GM23338 (cell line): ENCODE measurements at regions not wholly inside any gene's neighbourhood (a gene's known extent, or its start where the extent isn't known, plus 50 kb on each side); places are given as distances from the start of the nearest gene placed in this dataset.

Source experiments
- ATAC-seq: fragments of 200-7000 bp; cut with Tn5 transposase; 3 replicates; pipeline ENCODE4 v1.9.1; 2020
- DNase-seq: peaks from one replicate; pipeline ENCODE4 v3.0.0-alpha.2; 2015; ENCODE audit warnings: low spot score
- H2AFZ ChIP-seq: fragments of 200-600 bp; sonication (generic); 2 replicates; pipeline ENCODE4 v1.8.0; 2016; ENCODE audit warnings: antibody characterized with exemption, mild to moderate bottlenecking, moderate library complexity
- H3F3A ChIP-seq: fragments of 200-600 bp; sonication (generic); replicated peaks from 2 replicates; pipeline ENCODE4 v1.8.0; 2017; ENCODE audit warnings: antibody characterized with exemption, mixed run types, low read depth
- H3K27ac ChIP-seq: fragments of 200-600 bp; sonication (generic); 2 replicates; pipeline ENCODE4 v1.6.1; 2016; ENCODE audit warnings: low read depth
- H3K27me3 ChIP-seq: fragments of 200-600 bp; sonication (generic); 2 replicates; pipeline ENCODE4 v1.8.0; 2016; ENCODE audit warnings: mild to moderate bottlenecking, mixed run types, moderate library complexity; ENCODE audit not compliant: insufficient read depth
- H3K36me3 ChIP-seq: fragments of 200-600 bp; sonication (generic); 2 replicates; pipeline ENCODE4 v1.8.0; 2016; ENCODE audit warnings: mild to moderate bottlenecking; ENCODE audit not compliant: insufficient read depth
- H3K4me1 ChIP-seq: fragments of 200-600 bp; sonication (generic); 2 replicates; pipeline ENCODE4 v1.8.0; 2016; ENCODE audit warnings: mild to moderate bottlenecking, moderate library complexity; ENCODE audit not compliant: insufficient read depth
- H3K4me2 ChIP-seq: fragments of 200-600 bp; sonication (generic); 2 replicates; pipeline ENCODE4 v1.7.1; 2017; ENCODE audit warnings: mixed run types
- H3K4me3 ChIP-seq: fragments of 200-600 bp; sonication (generic); 2 replicates; pipeline ENCODE4 v1.6.1; 2016; ENCODE audit warnings: mixed run types
- H3K79me2 ChIP-seq: fragments of 200-600 bp; sonication (generic); replicated peaks from 2 replicates; pipeline ENCODE4 v1.8.0; 2017; ENCODE audit warnings: mild to moderate bottlenecking; ENCODE audit not compliant: insufficient read depth
- H3K9me2 ChIP-seq: fragments of 200-600 bp; sonication (generic); 2 replicates; pipeline ENCODE4 v1.8.0; 2017; ENCODE audit not compliant: insufficient read depth
- H4K20me1 ChIP-seq: fragments of 200-600 bp; sonication (generic); replicated peaks from 2 replicates; pipeline ENCODE4 v1.8.0; 2017; ENCODE audit warnings: mild to moderate bottlenecking; ENCODE audit not compliant: insufficient read depth
- H3K27ac Mint-ChIP-seq: 2 replicates; pipeline ENCODE4 v1.8.0; 2020; ENCODE audit warnings: inconsistent platforms, mild to moderate bottlenecking, moderate library complexity, mixed read lengths
- H3K27me3 Mint-ChIP-seq: 3 replicates; pipeline ENCODE4 v1.8.0; 2022; ENCODE audit warnings: low read depth, mild to moderate bottlenecking, moderate library complexity, mixed read lengths, inconsistent platforms; ENCODE audit not compliant: insufficient read depth, poor library complexity
- H3K36me3 Mint-ChIP-seq: 3 replicates; pipeline ENCODE4 v1.8.0; 2021; ENCODE audit warnings: low read depth, mild to moderate bottlenecking, inconsistent platforms, moderate library complexity, mixed read lengths
- H3K4me1 Mint-ChIP-seq: 3 replicates; pipeline ENCODE4 v1.8.0; 2020; ENCODE audit warnings: mild to moderate bottlenecking, inconsistent platforms, mixed read lengths
- H3K4me3 Mint-ChIP-seq: 3 replicates; pipeline ENCODE4 v1.8.0; 2021; ENCODE audit warnings: moderate library complexity, mild to moderate bottlenecking, inconsistent platforms, mixed read lengths
- H3K9me3 Mint-ChIP-seq: 3 replicates; pipeline ENCODE4 v1.8.0; 2020; ENCODE audit warnings: moderate library complexity, mild to moderate bottlenecking, inconsistent platforms, mixed read lengths
- ETS1 ChIP-seq: IDR thresholded peaks from 2 replicates; pipeline ENCODE4 v1.6.1; 2016; ENCODE audit warnings: antibody characterized with exemption
- EZH2 ChIP-seq: fragments of 200-600 bp; sonication (generic); IDR thresholded peaks from one replicate; pipeline ENCODE4 v1.8.0; 2017; ENCODE audit warnings: antibody characterized with exemption, mild to moderate bottlenecking, low read depth; ENCODE audit not compliant: unreplicated experiment
- EZH2phosphoT487 ChIP-seq: fragments of 200-600 bp; sonication (generic); IDR thresholded peaks from one replicate; pipeline ENCODE4 v1.8.1; 2018; ENCODE audit warnings: antibody characterized with exemption; ENCODE audit not compliant: unreplicated experiment
- JUNB ChIP-seq: IDR thresholded peaks from one replicate; pipeline ENCODE4 v1.6.1; 2016; ENCODE audit warnings: antibody characterized with exemption; ENCODE audit not compliant: unreplicated experiment
- NANOG ChIP-seq: IDR thresholded peaks from 2 replicates; pipeline ENCODE4 v1.6.1; 2016; ENCODE audit warnings: antibody characterized with exemption, borderline replicate concordance
- STAT1 ChIP-seq: IDR thresholded peaks from one replicate; pipeline ENCODE4 v1.6.1; 2016; ENCODE audit warnings: antibody characterized with exemption; ENCODE audit not compliant: unreplicated experiment
- ZNF331 ChIP-seq: fragments of 250-450 bp; sonication (Bioruptor Pico); IDR thresholded peaks from 2 replicates; pipeline ENCODE4 v1.5.0; 2020; ENCODE audit warnings: low read depth, mild to moderate bottlenecking, moderate library complexity
- ZNF462 ChIP-seq: fragments of 250-450 bp; sonication (Bioruptor Pico); IDR thresholded peaks from 2 replicates; pipeline ENCODE4 v1.5.0; 2020; ENCODE audit warnings: mild to moderate bottlenecking, moderate library complexity
- TF ChIP-seq, protein P1 (sequence below): IDR thresholded peaks from one replicate; pipeline ENCODE4 v1.6.1; 2018; ENCODE audit warnings: antibody characterized with exemption; ENCODE audit not compliant: unreplicated experiment
- TF ChIP-seq, protein P2 (sequence below), 2 experiments: fragments of 200-600 bp in 1 of 2; sonication (generic) in 1 of 2; conservative IDR thresholded peaks; 2 replicates each; pipeline versions ENCODE4 v1.5.1 to v1.6.1; 2016 to 2017; ENCODE audit warnings: antibody characterized with exemption in 2 of 2, low read depth in 2 of 2, mild to moderate bottlenecking in 2 of 2, moderate library complexity in 1 of 2

DNA sequence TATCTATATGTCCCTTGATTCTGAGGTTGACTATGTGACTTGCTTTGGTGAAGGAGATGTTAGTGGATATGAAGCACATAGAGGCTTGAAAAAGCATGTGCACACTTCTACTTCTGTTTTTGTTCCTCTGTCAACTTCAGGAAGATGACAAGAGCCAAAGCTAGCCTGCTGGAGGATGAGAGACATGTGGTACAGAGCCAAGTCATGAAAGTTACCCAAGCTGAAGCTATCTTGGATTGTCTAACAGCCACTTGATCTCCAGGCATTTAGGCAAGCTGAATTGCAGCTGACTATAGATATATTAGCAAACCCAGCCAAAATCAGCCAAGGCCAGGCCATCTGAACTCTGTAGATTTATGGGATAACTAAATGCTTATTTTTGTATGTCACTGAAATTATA is 70.8 kb upstream of the DYNLT3 start:
- ATAC-seq: no peak
- Histone ChIP-seq H3K27me3 (no peaks in the 10 kb centered on the region), H3K9me2 (no peaks in the 10 kb centered on the region), H3F3A (no peaks in the 10 kb centered on the region), H3K4me1 (no peaks in the 10 kb centered on the region), H3K27ac (no peak overlapping the region), H3K36me3 (no peaks in the 10 kb centered on the region), H2AFZ (no peak overlapping the region), H3K4me3 (no peak overlapping the region), H4K20me1 (no peaks in the 10 kb centered on the region), H3K79me2 (no peaks in the 10 kb centered on the region), H3K4me2 (no peak overlapping the region)
- no peak overlapping the region for H3K27ac Mint-ChIP-seq
- H3K4me1 Mint-ChIP-seq: no peaks in the 10 kb centered on the region; the same call in 2 of the 3 replicates
- H3K4me3 Mint-ChIP-seq: no peak overlapping the region
- TF ChIP-seq, protein P1, sequence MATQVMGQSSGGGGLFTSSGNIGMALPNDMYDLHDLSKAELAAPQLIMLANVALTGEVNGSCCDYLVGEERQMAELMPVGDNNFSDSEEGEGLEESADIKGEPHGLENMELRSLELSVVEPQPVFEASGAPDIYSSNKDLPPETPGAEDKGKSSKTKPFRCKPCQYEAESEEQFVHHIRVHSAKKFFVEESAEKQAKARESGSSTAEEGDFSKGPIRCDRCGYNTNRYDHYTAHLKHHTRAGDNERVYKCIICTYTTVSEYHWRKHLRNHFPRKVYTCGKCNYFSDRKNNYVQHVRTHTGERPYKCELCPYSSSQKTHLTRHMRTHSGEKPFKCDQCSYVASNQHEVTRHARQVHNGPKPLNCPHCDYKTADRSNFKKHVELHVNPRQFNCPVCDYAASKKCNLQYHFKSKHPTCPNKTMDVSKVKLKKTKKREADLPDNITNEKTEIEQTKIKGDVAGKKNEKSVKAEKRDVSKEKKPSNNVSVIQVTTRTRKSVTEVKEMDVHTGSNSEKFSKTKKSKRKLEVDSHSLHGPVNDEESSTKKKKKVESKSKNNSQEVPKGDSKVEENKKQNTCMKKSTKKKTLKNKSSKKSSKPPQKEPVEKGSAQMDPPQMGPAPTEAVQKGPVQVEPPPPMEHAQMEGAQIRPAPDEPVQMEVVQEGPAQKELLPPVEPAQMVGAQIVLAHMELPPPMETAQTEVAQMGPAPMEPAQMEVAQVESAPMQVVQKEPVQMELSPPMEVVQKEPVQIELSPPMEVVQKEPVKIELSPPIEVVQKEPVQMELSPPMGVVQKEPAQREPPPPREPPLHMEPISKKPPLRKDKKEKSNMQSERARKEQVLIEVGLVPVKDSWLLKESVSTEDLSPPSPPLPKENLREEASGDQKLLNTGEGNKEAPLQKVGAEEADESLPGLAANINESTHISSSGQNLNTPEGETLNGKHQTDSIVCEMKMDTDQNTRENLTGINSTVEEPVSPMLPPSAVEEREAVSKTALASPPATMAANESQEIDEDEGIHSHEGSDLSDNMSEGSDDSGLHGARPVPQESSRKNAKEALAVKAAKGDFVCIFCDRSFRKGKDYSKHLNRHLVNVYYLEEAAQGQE: no peak
- TF ChIP-seq ZNF331 (CRISPR knock-in tag) (no peak), STAT1 (no peak), ZNF462 (no peak), NANOG (no peak), EZH2 (no peak), ETS1 (no peak), EZH2phosphoT487 (no peak), JUNB (no peak)
- TF ChIP-seq, protein P2, sequence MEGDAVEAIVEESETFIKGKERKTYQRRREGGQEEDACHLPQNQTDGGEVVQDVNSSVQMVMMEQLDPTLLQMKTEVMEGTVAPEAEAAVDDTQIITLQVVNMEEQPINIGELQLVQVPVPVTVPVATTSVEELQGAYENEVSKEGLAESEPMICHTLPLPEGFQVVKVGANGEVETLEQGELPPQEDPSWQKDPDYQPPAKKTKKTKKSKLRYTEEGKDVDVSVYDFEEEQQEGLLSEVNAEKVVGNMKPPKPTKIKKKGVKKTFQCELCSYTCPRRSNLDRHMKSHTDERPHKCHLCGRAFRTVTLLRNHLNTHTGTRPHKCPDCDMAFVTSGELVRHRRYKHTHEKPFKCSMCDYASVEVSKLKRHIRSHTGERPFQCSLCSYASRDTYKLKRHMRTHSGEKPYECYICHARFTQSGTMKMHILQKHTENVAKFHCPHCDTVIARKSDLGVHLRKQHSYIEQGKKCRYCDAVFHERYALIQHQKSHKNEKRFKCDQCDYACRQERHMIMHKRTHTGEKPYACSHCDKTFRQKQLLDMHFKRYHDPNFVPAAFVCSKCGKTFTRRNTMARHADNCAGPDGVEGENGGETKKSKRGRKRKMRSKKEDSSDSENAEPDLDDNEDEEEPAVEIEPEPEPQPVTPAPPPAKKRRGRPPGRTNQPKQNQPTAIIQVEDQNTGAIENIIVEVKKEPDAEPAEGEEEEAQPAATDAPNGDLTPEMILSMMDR (conservative IDR thresholded peaks at IDR 0.05; ENCODE audit: low read depth in 2 of 2): no peak
- H3K36me3 Mint-ChIP-seq: no peaks in the 10 kb centered on the region
- no peaks in the 10 kb centered on the region for H3K9me3 Mint-ChIP-seq
- no peak for DNase-seq
- H3K27me3 Mint-ChIP-seq: no peaks in the 10 kb centered on the region
